RPMI7951 (cell line): ENCODE measurements at regions not wholly inside any gene's neighbourhood (a gene's known extent, or its start where the extent isn't known, plus 50 kb on each side); places are given as distances from the start of the nearest gene placed in this dataset.

Experiments
- DNase-seq: peaks from one replicate; pipeline ENCODE4 v3.0.0-alpha.2; 2012; ENCODE audit warnings: low read depth

- DNase-seq: no peak
These were observed 142.8 kb upstream of the ROBO2 start for GRCh38 chr3:76897076-76897475.

- no peak for DNase-seq
These were observed 139.3 kb upstream of the ROBO2 start for GRCh38 chr3:76900596-76900995.

- DNase-seq: no peak
These were observed 131.7 kb upstream of the ROBO2 start for GRCh38 chr3:76908156-76908555.

GRCh38 chr3:76912841-76913383 is 127.0 kb upstream of the ROBO2 start:
- no peak for DNase-seq

GRCh38 chr3:76917436-76917835 is 122.5 kb upstream of the ROBO2 start:
- no peak for DNase-seq

GRCh38 chr3:76920511-76920910 is 119.4 kb upstream of the ROBO2 start:
- DNase-seq: no peak

- DNase-seq: no peak
These were observed 116.4 kb upstream of the ROBO2 start for GRCh38 chr3:76923485-76923884.

- DNase-seq: no peak
These were observed 109.2 kb upstream of the ROBO2 start for GRCh38 chr3:76930712-76931111.

- DNase-seq: no peak
These were observed 106.7 kb upstream of the ROBO2 start for GRCh38 chr3:76933245-76933644.

GRCh38 chr3:76938962-76939361 is 100.9 kb upstream of the ROBO2 start:
- DNase-seq: no peak

GRCh38 chr3:76940181-76940770 is 99.6 kb upstream of the ROBO2 start:
- no peak for DNase-seq

GRCh38 chr3:76941376-76941775 is 98.5 kb upstream of the ROBO2 start:
- DNase-seq: no peak

GRCh38 chr3:76942101-76942500 is 97.8 kb upstream of the ROBO2 start:
- DNase-seq: no peak

- no peak for DNase-seq
These were observed 96.8 kb upstream of the ROBO2 start for GRCh38 chr3:76943058-76943457.

- no peak for DNase-seq
These were observed 96.2 kb upstream of the ROBO2 start for GRCh38 chr3:76943671-76944070.

- DNase-seq: no peak
These were observed 90.9 kb upstream of the ROBO2 start for GRCh38 chr3:76949033-76949432.

- no peak for DNase-seq
These were observed 90.4 kb upstream of the ROBO2 start for GRCh38 chr3:76949462-76949861.

GRCh38 chr3:76950590-76950989 is 89.3 kb upstream of the ROBO2 start:
- DNase-seq: no peak

GRCh38 chr3:76954412-76954811 is 85.5 kb upstream of the ROBO2 start:
- DNase-seq: no peak

GRCh38 chr3:76958274-76958673 is 81.6 kb upstream of the ROBO2 start:
- no peak for DNase-seq

GRCh38 chr3:76958861-76959260 is 81.0 kb upstream of the ROBO2 start:
- no peak for DNase-seq

GRCh38 chr3:76961284-76961683 is 78.6 kb upstream of the ROBO2 start:
- DNase-seq: no peak

- no peak for DNase-seq
These were observed 74.7 kb upstream of the ROBO2 start for GRCh38 chr3:76965122-76965725.

- no peak for DNase-seq
These were observed 70.4 kb upstream of the ROBO2 start for GRCh38 chr3:76969471-76969870.
